ENCODE measurements at regions not wholly inside any gene's neighbourhood (a gene's known extent, or its start where the extent isn't known, plus 50 kb on each side); places are given as distances from the start of the nearest gene placed in this dataset.

DNA sequence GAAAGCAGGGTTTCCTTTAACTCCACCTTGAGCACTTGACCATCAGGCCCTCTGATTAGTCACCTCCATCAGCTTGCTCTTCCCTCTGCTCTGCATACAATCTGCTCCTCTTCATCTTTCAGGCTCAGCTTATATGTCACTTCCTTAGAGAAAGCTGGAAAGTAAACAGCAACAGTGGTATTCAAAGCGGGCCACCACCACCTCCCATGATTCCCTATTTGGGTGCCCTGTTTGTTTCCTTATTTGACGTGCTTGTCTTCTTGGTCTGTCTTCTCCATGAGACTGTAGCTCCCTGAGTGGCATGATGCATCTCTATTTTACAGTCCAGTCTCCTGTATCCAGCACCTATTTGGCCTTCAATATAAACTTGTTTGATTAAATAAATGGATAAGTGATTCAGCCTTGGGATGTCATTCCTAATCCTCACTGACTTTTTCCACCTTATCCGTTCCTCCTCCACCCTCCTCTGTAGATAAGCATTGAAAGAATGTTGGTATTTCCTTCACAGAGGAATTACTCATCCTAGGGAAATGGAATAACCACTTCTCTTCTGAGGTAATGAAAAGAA is 102.8 kb upstream of the SGK1 start:
- no peak for TF ChIP-seq CTCF (IDR thresholded peaks at IDR 0.05)
- no peak for TF ChIP-seq EZH2 (IDR thresholded peaks at IDR 0.05)
- no peak for TF ChIP-seq EZH2phosphoT487 (IDR thresholded peaks at IDR 0.05)

Measured in neural progenitor cell (in vitro differentiated cells).